ENCODE measurements at regions not wholly inside any gene's neighbourhood (a gene's known extent, or its start where the extent isn't known, plus 50 kb on each side); places are given as distances from the start of the nearest gene placed in this dataset.
"Not testable (repeated sequence)": the region's sequence is repeated elsewhere in the genome, so short reads cannot be mapped to it uniquely, and the experiment has no call there.

DNA sequence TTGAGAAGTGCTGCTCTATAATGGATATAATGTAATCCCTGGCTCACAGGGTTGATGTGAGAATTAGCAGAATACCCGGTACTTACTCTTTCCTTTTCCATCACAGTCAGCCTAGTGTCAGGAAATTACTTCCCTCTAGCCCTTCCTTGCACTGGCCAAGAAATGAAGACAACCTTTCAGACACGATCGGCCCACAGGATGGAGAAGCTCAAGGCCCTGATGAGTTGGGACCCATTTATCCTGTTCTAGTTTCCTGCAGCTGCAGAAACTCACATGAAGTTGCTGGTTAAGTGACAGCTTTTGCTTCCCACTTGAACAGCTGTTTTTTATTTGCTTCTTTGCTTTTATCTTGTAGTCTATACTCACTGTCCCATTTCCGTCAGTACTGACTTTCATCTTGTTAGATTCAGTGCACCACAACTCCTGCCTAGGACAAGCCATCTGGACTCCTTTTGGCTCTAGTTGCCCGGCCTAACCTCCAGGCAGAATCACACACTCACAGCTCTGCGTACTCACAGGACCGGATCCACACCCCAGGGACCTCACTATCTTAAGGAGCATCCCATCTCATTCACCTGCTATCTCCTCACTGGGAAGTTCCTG lies 325.1 kb upstream of the CHRNA7 start:
- not testable (repeated sequence) for DNase-seq

DNA sequence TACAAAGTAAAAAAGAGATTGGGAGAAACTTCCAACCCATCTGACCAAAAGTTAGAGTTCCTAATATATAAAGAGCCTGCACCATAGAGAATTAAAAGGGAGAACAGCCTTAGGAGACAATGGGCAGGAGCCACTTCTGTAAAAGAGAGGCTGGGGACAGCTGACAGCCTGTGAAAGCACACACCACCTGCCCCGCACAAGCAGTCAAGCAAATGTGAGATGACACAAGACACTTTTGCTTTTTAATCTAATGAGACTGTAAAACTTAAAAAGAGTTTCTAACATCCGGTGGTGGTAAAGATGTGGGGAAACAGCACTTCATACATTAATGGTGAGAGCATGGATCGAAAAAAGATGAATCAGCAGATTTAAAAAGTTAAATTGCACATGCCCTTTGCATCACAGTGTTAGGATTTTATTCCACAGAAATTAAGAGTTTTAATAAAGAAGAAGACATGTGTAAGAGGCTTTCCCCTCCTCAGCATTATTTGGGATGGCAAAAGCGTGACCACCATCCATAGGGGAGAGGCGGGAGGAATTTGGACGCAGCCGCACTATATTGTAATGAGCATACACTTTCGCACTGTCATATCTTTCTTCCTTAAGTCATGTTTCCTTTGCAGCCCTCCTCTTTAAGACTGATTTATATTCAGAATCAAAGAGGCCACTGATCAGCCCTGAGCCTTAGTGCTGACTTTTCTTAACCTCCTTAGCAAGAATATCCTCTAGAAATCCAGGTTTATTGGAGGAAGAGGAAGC lies 322.2 kb upstream of the CHRNA7 start:
- DNase-seq, result not testable (repeated sequence)

DNA sequence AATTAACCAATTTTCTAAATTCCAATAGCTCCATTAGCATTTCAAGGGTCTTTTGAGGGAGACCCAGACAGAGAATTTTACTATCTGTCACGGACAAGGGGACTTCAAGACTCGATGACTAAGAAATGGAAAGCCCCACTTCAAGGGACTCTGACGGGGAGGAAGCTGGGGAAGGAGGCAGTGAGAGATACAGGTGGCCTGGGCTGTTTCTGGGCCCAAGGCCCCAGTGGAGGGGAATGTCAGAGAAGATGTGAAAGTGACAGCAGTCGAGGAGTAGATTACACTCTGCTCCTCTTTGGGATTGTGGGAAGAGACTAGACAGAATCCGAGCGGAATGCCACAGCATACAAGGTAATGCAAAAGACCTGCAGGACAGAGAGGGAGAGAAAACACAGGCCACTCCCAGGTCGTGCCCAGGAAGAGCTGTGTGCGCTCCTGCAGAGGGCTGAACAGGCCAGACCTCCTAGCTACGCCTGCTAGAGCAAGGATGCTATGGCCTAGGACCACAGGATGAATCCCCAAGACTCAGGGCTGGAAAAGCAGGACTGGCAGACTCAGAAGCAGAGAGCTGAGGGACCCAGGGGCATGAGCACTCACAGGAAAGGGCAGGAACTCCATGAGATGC lies 321.5 kb upstream of the CHRNA7 start:
- DNase-seq, result peak; percentile 16

DNA sequence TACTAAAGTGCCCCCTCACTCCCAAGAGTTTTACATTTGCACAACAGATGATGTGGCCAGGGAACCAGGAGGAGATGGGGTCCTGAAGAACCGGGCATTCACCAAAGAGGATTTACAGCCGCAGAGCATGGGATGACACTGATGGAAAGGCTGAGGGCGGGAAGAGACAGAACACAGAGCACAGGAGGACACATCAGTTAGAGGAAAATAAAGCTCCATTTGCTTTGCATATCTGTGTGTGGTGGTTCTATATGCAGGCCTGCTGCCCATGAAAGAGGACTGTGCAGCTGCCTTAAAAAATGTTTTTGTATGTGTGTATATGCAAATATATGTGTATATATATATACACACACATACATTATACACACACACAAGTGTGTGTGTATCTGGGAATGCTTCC lies 320.8 kb upstream of the CHRNA7 start:
- DNase-seq, result not testable (repeated sequence)

DNA sequence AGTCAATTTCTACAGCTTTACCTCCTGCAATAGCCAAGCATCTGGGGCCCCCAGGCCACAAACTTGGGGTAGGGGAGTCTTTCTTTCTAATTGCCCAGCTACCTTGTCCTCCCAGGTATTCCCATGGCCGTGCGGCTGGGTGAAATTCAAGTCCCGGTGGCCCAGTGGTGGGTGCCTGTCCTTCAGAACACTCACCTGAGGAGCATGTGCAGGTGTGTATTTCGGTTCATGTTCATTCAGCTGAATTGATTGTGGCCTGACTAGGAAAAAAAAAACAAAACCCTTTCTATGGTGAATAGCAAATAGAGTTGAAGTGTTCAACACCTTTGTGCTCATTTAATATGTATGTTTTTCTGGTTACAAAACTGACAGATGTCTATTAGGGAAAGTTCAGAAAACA lies 319.5 kb upstream of the CHRNA7 start:
- not testable (repeated sequence) for DNase-seq

DNA sequence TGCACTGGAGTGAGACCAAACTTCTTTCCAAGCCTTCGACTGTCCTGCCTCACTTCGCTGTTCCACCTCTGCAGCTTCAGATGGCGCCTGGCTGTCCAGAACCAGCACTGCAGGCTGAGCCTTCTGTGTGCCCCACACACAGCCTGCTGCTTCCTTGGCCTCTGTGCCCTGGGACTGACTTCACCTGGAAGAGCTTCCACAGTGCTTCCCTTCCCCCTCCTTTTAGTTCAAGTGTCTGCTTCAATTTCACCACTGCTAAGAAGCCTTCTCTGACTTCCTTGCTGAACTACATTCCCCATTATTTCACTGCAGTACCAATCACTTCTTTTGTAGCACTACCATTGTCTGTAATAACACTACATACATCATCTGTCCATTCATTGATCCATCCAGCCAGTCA lies 315.1 kb upstream of the CHRNA7 start:
- not testable (repeated sequence) for DNase-seq

DNA sequence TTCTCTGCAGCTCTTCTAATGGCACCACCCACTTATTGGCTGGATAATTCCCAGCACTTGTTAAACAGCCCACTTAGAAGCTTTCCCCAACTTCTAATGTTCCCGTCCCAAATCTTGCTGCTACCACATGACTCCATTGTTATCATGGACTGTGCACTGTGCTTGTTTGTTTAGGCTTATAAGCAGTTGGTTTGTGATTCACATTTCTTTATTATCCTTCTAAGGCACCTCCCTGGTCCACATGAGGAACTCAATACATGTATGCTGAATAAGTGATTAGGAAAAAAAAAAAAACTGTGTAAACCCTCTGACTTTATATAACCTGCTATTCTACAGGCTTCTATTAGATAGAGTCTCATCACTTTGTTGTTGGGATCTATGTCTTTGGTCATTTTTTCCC lies 311.7 kb upstream of the CHRNA7 start:
- not testable (repeated sequence) for DNase-seq

DNA sequence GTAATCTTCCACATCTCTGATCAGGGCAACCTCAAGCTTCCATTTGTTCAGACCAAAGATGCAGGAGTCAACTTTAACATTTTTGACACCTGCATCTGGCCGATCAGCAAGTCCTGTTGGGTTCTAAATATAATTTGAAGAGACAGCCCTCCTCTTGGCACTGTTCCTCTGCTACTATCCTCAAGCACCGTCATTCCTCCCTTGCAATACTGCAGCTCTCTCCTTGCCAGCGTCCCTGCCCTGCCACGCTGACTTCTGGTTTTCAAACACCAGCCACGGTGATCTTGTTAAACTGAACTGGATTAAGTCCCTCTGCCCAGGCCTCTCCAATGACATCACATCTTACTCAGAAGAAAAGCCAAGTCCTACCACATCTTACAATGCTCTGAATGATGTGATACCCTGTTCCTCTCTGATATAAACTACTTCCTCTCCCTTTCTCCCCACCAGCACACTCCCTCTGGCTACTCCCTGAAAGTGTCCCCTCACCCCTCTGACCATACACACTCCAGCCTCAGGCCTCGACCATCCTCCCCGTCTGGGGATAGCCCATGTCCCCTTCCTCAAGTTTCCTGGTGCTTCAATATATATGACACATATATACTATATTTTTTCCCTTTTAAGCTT lies 310.8 kb upstream of the CHRNA7 start:
- not testable (repeated sequence) for DNase-seq

DNA sequence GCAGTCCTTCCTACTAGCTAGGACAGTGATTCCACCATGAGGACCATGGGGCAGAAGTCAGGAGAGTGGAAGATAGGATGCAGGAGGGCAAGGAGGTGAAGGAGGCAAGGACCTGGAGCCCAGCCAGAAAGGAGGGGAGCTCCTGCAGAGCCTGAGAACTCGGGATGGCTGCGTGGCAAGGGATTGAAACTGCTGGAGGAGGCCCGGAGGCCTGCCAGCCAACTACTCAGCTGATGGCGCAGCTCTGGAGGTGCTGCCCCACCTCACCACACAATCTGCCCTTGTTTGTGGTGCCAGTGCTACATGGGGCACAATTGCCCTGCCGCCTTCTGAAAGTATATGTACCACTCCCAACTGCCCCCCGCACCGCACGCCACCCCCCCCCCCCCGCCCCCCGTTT lies 307.3 kb upstream of the CHRNA7 start:
- DNase-seq, result not testable (repeated sequence)

DNA sequence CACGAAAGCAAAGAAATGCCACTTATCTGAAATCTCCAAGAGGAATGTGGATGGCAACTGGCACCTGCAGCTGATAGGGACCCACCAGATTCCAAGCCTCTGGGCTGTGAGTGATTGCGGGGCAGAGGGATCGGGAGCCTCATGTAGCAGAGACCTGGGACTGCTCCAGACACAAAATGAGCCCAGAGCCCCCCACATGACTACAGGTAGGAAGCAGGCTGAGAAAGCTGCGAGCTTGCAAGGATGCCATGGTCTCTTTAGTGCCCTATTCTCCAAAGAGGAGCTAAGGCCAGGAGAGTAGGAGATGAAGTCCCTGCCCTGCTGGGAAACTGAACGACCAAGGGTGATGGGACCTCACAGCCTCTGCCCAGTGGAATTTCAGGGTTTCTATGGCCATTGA lies 305.4 kb upstream of the CHRNA7 start:
- DNase-seq, result not testable (repeated sequence)

DNA sequence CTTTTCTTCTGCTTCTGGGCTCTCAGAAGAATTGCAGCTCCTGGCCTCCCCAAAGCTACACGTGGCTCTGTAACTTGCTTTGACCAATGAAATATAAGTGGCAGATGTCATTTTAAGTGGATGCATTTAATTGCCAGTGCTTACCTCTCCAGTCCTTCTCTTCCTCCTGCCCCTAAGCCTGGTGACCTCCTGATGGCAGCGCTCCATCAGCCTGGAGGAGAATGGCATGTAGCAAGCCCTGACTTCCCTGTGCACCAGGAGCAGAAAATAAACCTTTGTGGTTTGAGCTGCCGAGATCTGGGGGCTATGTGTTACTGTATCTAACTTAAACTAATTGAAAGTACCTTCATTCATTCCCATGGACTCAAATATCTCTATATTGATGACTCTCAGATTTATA lies 304.7 kb upstream of the CHRNA7 start:
- not testable (repeated sequence) for DNase-seq

DNA sequence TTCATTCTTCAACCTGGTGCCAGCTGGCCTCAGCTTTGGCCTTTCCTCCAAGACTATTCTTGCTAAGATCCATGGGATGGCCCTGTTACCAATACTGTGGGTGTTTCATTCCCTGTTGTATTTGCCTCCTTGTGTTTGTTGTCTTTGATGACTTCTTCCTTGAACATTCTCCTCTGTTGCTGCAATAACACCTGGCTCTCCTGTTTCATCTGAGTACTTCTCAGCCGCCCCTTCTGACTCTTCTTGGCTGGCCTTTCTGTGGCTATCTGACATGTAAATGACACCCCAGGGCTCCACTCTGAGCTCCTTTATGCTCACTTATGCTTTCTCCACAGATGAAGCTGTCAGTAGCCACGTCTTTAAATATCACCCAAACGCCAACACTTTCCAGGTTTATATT lies 302.7 kb upstream of the CHRNA7 start:
- DNase-seq, result no peak

DNA sequence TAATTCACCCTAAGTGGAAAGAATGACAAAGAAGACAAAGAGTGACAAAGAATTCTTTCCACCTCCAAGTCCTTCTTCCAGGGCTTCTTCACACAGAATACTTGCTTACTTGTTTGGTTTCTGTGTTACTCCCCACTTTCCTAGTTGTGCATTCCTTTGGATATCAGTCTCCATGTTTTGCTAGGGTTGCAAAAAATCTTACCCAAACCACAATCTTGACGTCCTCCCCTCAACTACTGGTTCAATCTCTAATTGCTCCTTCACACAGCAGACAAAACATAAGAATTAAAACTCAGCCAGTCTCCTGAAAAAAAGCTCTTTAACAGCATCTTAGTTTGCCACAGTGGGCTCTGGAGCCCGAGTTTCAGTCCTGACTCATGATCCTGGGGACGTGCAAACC lies 297.6 kb upstream of the CHRNA7 start:
- DNase-seq, result no peak

DNA sequence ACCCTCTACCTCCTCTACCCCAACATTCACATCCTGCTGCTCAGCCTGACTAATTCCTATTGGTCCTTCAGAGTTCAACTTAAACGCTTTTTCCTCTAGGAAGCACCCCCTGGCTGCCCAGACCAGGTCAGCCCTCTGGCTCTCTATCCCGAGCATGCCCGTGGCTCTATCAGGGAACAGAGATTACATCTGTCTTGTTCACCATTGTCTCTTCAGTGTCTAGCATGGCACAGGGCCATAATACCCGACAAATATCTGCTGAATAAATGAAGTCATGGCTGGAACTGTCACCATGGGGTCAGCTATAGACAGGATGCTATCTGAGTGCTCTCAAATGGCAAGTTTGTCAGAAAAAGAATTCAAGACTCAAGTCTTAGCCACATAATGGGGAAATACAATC lies 296.9 kb upstream of the CHRNA7 start:
- DNase-seq, result no peak

DNA sequence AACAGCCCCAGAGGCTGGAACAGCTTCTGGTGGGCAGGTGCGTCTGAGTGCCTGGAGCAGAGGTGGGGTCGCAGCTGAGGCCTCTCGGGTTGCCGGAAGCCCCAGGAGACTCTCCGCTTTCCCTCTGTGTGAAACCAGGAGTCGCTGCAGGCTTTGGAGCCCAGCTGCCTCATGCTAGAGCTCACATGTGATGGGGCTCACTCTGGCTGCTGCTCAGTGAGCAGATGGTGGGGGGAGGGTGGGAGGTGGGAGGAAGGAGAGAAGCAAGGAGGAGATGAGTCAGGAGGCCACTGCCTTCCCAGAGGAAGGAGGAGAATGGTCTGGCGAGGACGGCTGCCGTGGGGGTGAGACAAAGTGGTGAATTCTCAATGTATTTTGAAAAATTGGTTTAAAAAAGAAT lies 290.1 kb upstream of the CHRNA7 start:
- DNase-seq, result no peak

DNA sequence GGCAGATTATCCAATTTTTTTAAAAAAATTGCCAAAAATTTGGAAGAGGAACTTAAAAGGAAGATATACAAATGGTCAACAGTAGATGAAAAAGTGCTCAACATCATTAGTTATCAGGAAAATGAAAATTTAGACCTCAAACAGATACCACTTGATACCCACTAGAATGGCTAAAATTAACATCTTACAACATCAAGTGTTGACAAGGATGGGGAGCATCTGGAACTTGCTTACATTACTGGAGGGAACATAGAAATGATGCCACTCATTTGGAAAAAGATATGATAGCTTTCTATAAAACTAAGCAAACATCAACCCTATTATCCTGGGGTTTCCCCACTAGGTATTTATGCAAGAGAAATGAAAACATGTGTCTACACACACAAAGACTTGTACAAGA lies 284.5 kb upstream of the CHRNA7 start:
- DNase-seq, result no peak

DNA sequence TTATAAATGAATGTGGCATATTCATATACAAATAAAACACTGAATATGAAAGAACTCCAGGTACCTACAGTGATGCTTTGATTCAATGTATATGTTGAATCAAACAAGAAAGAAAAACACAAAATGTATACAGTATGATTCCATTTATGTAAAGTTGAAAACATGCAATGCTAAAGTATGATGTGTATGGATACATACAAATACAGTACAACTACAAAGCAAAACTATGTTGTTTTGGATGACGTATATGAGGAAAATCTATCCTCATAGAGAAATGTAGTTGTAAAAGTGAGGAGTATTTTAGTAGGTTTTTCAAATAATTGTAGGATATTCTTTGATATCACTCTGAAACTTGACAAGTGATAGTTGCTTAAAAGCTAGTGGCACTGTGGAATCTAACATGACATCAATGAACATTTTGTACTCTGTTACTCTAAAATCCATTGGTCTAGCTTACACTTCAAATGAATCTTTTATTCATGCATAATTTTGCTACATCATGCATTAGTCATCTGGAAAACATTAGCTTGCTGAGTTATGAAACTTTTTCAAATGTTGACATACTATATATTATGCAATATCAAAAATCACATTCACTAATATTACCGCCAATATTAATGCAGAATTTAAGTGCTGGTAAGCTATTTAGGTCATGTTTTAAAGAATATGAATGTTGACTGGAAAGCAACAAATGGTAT lies 278.1 kb upstream of the CHRNA7 start:
- no peak for DNase-seq

DNA sequence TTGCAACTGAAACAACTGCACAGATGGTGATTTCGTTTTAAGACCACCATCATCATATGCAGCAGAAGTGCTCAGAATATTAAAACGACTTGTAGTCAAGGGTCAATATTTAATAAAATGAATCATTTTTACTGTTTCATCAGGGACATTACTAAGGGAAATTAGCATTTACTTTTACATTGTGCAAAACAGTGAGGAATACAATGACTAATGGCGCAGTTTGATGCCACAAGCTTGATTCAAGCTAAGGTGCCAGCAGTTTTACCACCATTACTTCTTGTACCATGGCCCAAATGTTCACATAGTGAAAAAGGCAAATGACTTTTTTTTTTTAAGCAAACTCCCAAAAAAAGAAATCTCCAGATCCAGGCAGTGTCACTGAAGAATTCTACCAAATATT lies 277.4 kb upstream of the CHRNA7 start:
- DNase-seq, result no peak

DNA sequence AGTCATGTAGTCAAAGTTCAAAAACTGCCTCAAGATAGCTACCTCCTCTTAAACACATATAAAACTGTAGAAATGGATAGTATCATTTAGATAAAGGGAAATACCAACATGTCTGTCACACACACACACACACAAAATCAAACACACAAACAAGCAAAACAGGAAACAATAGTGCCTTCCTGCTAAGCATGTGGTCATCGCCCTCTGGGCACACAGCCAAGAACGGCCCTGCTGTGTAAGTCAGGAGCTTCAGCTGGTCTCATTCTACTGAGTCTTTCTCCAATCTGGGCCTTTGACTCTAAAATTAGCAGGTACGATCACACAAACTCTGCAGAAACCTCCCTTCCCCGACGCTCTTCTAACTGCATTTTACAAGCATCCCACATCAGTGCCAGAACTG lies 272.2 kb upstream of the CHRNA7 start:
- no peak for DNase-seq

DNA sequence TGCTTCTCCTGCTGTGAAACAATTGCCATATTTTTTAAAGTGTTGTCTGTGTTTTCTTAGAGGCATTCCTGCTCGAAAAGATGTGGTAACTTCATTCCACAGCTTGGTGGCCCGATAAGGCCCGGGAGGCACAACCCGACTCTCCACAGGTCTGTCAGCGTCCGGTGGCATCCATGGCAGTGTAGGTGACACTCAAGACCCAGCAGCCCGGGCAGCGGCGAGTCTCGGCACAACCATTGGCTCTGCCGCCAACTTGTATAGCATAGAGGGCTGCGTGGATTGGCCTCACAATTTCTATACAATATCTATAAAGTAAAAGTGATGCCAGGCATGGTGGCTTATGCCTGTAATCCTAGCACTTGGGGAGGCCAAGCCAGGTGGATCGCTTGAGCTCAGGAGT lies 262.3 kb upstream of the CHRNA7 start:
- no peak for DNase-seq

DNA sequence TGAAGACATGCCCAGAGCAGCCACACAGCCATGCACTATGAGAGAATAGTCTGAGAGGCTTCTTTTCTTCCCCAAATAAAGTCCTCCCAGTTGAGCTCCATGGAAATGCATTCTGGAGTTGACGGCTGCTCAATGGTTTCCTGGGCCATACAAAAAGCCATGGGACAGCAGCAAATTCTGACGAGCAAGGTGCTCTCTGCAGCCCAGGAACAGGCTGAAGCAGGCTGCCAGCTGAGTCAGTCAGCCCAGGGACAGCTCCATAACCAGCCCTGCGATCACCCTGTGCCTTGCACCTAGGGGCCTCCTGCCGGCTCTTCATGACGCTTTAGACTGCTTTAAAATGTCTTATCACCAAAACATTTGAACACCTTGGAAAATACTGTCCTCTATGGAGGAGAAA lies 256.3 kb upstream of the CHRNA7 start:
- DNase-seq, result no peak

DNA sequence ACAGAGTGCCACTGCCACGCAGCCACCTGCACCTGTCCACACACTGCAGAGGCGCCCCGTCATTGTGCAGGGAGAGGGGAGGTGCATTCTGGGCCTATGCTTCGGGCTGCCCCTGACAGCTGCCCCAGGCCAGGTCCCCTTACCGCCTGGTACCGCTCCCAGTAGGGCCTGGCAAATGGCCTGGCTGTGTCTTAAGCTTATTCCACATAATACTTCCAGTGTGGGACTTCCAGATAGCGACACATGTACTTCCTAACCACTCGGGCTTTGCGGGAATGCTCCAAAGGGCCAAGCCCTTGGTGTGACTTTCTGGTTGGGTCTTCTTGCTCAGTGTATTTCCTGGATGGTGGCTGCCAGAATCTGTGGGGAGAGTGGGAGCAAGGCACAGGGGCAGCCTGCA lies 254.3 kb upstream of the CHRNA7 start:
- no peak for DNase-seq

DNA sequence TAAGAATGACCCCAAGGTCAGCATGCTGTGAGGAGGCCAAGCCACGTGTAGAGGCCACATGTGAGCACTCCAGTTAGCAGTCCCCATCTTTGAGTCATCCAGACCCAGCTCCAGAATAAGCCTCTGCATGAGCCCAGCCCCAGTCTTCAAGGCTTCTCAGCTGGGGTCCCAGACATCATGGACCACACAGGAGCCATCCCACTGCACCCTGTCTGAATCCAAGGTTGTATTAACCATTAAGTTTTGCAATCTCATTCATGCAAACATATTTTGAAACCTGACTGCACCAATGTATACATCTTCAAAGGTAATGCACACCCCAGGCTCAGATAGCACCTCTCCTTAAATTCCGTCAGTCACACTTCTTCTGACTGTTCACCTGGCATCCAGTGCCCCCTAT lies 249.1 kb upstream of the CHRNA7 start:
- no peak for DNase-seq

Data from NCI-H526 treated with DMSO at 0.1 percent for 48 hours (cell line).